Daoy (cell line): ENCODE measurements at regions not wholly inside any gene's neighbourhood (a gene's known extent, or its start where the extent isn't known, plus 50 kb on each side); places are given as distances from the start of the nearest gene placed in this dataset.
"Not testable (repeated sequence)": the region's sequence is repeated elsewhere in the genome, so short reads cannot be mapped to it uniquely, and the experiment has no call there.

Experiments
- DNase-seq: peaks from one replicate; pipeline ENCODE4 v3.0.0-alpha.2; 2015; ENCODE audit warnings: low read depth

- no peak for DNase-seq
These were observed 269.7 kb upstream of the TPK1 start for GRCh38 chr7:145105561-145105960.

GRCh38 chr7:145104400-145104799 is 268.5 kb upstream of the TPK1 start:
- DNase-seq: no peak

- DNase-seq: not testable (repeated sequence)
These were observed 266.3 kb upstream of the TPK1 start for GRCh38 chr7:145102199-145102598.

- DNase-seq: no peak
These were observed 256.9 kb upstream of the TPK1 start for GRCh38 chr7:145092766-145093165.

- DNase-seq: peak; percentile 8
These were observed 252.4 kb upstream of the TPK1 start for GRCh38 chr7:145088111-145088745.

- peak; percentile 37 for DNase-seq
These were observed 246.7 kb upstream of the TPK1 start for GRCh38 chr7:145082366-145083161.

- no peak for DNase-seq
These were observed 229.6 kb upstream of the TPK1 start for GRCh38 chr7:145065473-145065872.

GRCh38 chr7:145064114-145064513 is 228.3 kb upstream of the TPK1 start:
- DNase-seq: no peak

- no peak for DNase-seq
These were observed 217.9 kb upstream of the TPK1 start for GRCh38 chr7:145053781-145054180.

- DNase-seq: no peak
These were observed 214.6 kb upstream of the TPK1 start for GRCh38 chr7:145050415-145050814.

GRCh38 chr7:145036604-145037405 is 201.0 kb upstream of the TPK1 start:
- DNase-seq: peak; percentile 35

GRCh38 chr7:145031162-145031561 is 195.3 kb upstream of the TPK1 start:
- DNase-seq: no peak

- no peak for DNase-seq
These were observed 194.9 kb upstream of the TPK1 start for GRCh38 chr7:145030754-145031153.

- DNase-seq: no peak
These were observed 184.6 kb upstream of the TPK1 start for GRCh38 chr7:145020454-145020853.

GRCh38 chr7:145016068-145016467 is 180.2 kb upstream of the TPK1 start:
- peak; percentile 33 for DNase-seq

GRCh38 chr7:145009876-145010275 is 174.0 kb upstream of the TPK1 start:
- DNase-seq: no peak

GRCh38 chr7:145005601-145006000 is 169.7 kb upstream of the TPK1 start:
- no peak for DNase-seq

GRCh38 chr7:144997512-144997911 is 161.7 kb upstream of the TPK1 start:
- no peak for DNase-seq

GRCh38 chr7:144995495-144995894 is 159.6 kb upstream of the TPK1 start:
- no peak for DNase-seq

- DNase-seq: no peak
These were observed 155.2 kb upstream of the TPK1 start for GRCh38 chr7:144991041-144991440.

- DNase-seq: no peak
These were observed 151.8 kb upstream of the TPK1 start for GRCh38 chr7:144987686-144988085.

- no peak for DNase-seq
These were observed 146.3 kb upstream of the TPK1 start for GRCh38 chr7:144982133-144982532.

GRCh38 chr7:144975882-144976281 is 140.0 kb upstream of the TPK1 start:
- DNase-seq: peak; percentile 11
